Mucosa of rectum (tissue), 2 donors: ENCODE measurements at regions not wholly inside any gene's neighbourhood (a gene's known extent, or its start where the extent isn't known, plus 50 kb on each side); places are given as distances from the start of the nearest gene placed in this dataset.

Experiments
- H3K27ac ChIP-seq, 2 donors: one replicate each; pipeline ENCODE4 v1.7.0; 2013; ENCODE audit warnings: inconsistent platforms in 2 of 2, low read depth in 2 of 2, low read length in 2 of 2
- H3K27me3 ChIP-seq, 2 donors: one replicate each; pipeline ENCODE4 v1.7.0; 2013; ENCODE audit warnings: low read length in 2 of 2; ENCODE audit not compliant: control insufficient read depth in 2 of 2, insufficient read depth in 2 of 2
- H3K36me3 ChIP-seq, 2 donors: one replicate each; pipeline ENCODE4 v1.7.0; 2013; ENCODE audit warnings: low read length in 2 of 2; ENCODE audit not compliant: control insufficient read depth in 2 of 2, insufficient read depth in 2 of 2
- H3K4me1 ChIP-seq, 2 donors: one replicate each; pipeline ENCODE4 v1.7.0; 2013; ENCODE audit warnings: low read length in 2 of 2, mild to moderate bottlenecking in 1 of 2; ENCODE audit not compliant: control insufficient read depth in 2 of 2, insufficient read depth in 2 of 2
- H3K4me3 ChIP-seq, 2 donors: one replicate each; pipeline ENCODE4 v1.7.0; 2013; ENCODE audit warnings: low read length in 2 of 2
- H3K9ac ChIP-seq, 2 donors: one replicate each; pipeline ENCODE4 v1.7.0; 2013; ENCODE audit warnings: low read length in 2 of 2, low read depth in 1 of 2, mild to moderate bottlenecking in 1 of 2
- H3K9me3 ChIP-seq, 2 donors: one replicate each; pipeline ENCODE4 v1.7.0; 2013; ENCODE audit warnings: low read length in 2 of 2; ENCODE audit not compliant: control insufficient read depth in 2 of 2
- donor health status: healthy.
- donor health status: Normal muscosa, but diverticular disease.

GRCh38 chr1:209305221-209305954 is 278.1 kb upstream of the CAMK1G start:
- H3K27ac ChIP-seq = no peak overlapping the region
- peaks cover 0 to 2% of the 10 kb centered on the region in 2 donors for H3K27me3 ChIP-seq
- H3K4me1 ChIP-seq = no peaks in the 10 kb centered on the region
- no peak overlapping the region for H3K9ac ChIP-seq
- no peak overlapping the region for H3K4me3 ChIP-seq
- H3K9me3 ChIP-seq = no peaks in the 10 kb centered on the region
- no peaks in the 10 kb centered on the region for H3K36me3 ChIP-seq

DNA sequence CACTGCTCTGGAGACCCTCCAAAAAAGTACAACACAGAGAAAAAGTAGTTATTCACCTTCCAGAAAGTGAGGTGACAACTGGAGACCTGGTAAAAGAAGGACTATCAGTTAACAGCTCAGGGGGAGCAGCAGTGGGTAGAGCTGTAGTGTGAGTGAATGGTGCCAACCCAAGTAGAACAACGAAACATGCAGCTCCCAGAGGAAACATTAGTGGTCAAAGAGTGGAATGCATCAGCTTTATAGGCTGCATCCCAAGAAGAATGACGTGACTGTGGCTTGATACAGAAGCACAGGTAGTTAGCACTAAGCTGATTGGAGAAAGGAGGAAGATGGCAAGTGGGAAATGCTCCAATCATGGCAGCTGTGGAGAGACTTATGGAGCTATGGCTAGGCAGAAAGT is 275.7 kb upstream of the CAMK1G start:
- Histone ChIP-seq H3K9me3 (no peaks in the 10 kb centered on the region), H3K4me1 (no peaks in the 10 kb centered on the region), H3K9ac (no peak overlapping the region), H3K36me3 (no peaks in the 10 kb centered on the region), H3K27me3 (peaks cover 0 to 2% of the 10 kb centered on the region in 2 donors), H3K4me3 (no peak overlapping the region), H3K27ac (no peak overlapping the region)

DNA sequence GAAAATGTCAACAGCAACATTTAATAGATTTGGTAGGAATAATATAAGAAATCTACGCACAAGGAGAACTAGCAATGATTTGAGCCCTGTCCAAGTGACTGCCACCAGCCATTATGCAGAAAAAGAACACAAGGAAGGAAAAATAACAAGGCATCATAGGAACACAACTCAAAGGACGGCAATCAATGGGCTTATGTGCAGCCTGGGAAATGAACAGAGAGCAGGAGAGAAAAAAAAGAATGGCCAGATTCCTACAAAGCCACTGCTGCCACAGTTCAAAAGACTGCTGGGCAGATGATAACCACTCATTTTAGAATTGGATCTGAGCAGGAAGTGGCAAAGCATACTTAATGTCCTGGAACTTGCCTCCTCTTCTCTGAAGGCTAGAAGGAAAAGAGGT is 274.3 kb upstream of the CAMK1G start:
- Histone ChIP-seq H3K9ac (no peak overlapping the region), H3K27ac (no peak overlapping the region), H3K4me1 (no peaks in the 10 kb centered on the region), H3K27me3 (peaks cover 0 to 2% of the 10 kb centered on the region in 2 donors), H3K4me3 (no peak overlapping the region), H3K9me3 (no peaks in the 10 kb centered on the region), H3K36me3 (no peaks in the 10 kb centered on the region)

- Histone ChIP-seq H3K4me3 (no peak overlapping the region), H3K9me3 (no peaks in the 10 kb centered on the region), H3K9ac (no peak overlapping the region), H3K27ac (no peak overlapping the region), H3K36me3 (no peaks in the 10 kb centered on the region), H3K4me1 (no peaks in the 10 kb centered on the region), H3K27me3 (peaks cover 0 to 2% of the 10 kb centered on the region in 2 donors)
Measured at GRCh38 chr1:209311770-209312169, 271.7 kb upstream of the CAMK1G start.

- no peak overlapping the region for H3K4me3 ChIP-seq
- no peaks in the 10 kb centered on the region for H3K36me3 ChIP-seq
- no peaks in the 10 kb centered on the region for H3K27me3 ChIP-seq
- no peaks in the 10 kb centered on the region for H3K9me3 ChIP-seq
- H3K27ac ChIP-seq = no peak overlapping the region
- H3K4me1 ChIP-seq = no peaks in the 10 kb centered on the region
- H3K9ac ChIP-seq = no peak overlapping the region
Measured at GRCh38 chr1:209316929-209317328, 266.6 kb upstream of the CAMK1G start.

DNA sequence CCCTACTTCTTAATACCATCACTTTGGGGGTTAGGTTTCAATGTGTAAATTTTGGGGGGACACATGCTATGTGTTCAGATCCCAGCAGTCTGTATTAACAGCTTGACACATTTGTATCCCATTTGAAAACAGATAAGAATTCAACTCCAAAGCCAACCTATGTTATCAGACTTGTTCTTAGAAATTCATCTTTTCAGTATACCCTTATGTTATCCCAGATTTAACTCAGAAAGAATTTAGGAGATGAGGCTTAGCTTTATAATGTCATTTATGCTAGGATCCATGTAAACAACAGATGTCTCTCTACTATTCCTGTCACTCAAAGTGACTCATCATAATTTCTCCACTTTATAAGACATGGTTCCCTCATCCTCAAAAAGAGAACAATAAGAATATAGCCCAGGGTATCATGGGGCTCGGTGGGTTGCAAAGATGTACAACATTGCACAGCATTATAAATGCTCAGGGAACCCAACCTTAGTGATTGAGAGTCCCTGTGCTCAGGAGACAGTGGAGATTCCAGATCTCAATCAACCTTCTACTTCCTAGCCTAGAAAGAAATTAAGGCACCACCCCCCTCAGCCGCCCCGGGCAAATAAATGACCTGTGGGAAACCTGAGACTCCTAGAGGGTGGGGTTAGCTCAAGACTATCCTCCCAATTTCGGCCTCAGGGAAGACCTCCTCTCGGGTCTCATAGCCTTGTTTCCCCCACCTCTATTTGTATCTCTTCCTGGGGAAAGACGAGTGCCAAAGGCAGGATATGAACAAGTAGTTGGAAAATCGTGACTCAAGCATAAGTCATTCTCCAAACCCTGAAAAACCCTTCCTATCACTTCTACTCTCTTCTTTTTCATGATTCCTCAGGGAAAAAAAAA is 265.1 kb upstream of the CAMK1G start:
- Histone ChIP-seq H3K9ac (no peak overlapping the region), H3K4me3 (no peak overlapping the region), H3K4me1 (no peaks in the 10 kb centered on the region), H3K9me3 (no peaks in the 10 kb centered on the region), H3K27ac (no peak overlapping the region), H3K36me3 (no peaks in the 10 kb centered on the region), H3K27me3 (no peaks in the 10 kb centered on the region)

GRCh38 chr1:209319057-209319432 is 264.5 kb upstream of the CAMK1G start:
- H3K9ac ChIP-seq = no peak overlapping the region
- H3K9me3 ChIP-seq = no peaks in the 10 kb centered on the region
- no peak overlapping the region for H3K4me3 ChIP-seq
- H3K27me3 ChIP-seq = no peaks in the 10 kb centered on the region
- no peaks in the 10 kb centered on the region for H3K4me1 ChIP-seq
- no peaks in the 10 kb centered on the region for H3K36me3 ChIP-seq
- H3K27ac ChIP-seq = no peak overlapping the region

DNA sequence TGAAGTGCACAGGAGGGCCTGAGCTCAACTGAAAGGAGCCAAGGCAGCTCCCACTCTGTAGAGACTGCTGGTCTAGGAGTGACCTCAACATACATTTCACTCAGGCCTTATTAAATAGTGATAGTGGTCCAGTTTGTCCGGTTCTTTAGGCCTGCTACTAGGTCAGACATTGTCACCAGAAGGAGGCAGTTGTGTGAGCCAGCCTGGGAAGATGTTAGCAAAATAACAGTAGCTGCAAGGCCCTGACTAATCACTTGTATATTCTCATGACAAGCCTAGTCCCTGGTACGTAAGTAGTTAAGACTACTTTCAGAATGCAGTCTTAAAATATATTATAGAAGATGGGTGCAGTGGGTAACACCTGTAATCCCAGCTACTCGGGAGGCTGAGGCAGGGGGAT is 264.0 kb upstream of the CAMK1G start:
- no peaks in the 10 kb centered on the region for H3K27me3 ChIP-seq
- H3K4me3 ChIP-seq = no peak overlapping the region
- no peaks in the 10 kb centered on the region for H3K36me3 ChIP-seq

DNA sequence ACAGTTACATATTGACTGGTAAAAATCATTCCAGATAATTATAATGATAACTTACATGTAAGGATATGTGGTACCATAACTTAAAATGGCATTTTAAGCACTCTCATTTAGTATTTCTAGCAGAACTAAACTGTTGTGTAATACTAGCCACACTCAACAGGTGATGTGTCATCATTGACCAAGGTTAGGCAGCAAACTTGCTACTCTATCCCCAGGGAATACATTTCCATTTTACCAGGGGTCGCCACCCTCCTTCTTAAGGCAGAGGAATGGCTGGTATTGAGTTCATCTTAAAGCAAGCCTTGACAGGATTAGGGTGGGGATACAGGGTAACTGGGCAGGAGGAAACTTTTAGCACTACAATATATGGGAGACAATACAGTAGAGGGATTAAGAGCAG is 259.8 kb upstream of the CAMK1G start:
- no peak overlapping the region for H3K4me3 ChIP-seq
- no peaks in the 10 kb centered on the region for H3K36me3 ChIP-seq
- H3K9ac ChIP-seq = no peak overlapping the region
- no peaks in the 10 kb centered on the region for H3K27me3 ChIP-seq
- H3K27ac ChIP-seq = no peak overlapping the region
- no peaks in the 10 kb centered on the region for H3K4me1 ChIP-seq
- H3K9me3 ChIP-seq = no peaks in the 10 kb centered on the region

More for the DNA sequence above, 264.0 kb upstream of the CAMK1G start:
- Histone ChIP-seq H3K4me1 (no peaks in the 10 kb centered on the region), H3K27ac (no peak overlapping the region), H3K9ac (no peak overlapping the region), H3K9me3 (no peaks in the 10 kb centered on the region)
